Suprapubic skin (tissue), 3 donors: ENCODE measurements at regions not wholly inside any gene's neighbourhood (a gene's known extent, or its start where the extent isn't known, plus 50 kb on each side); places are given as distances from the start of the nearest gene placed in this dataset.

Experiments used
- POLR2A ChIP-seq, 2 donors: fragments of 450-650 bp; IDR thresholded peaks; one replicate each; pipeline ENCODE4 v1.6.1; 2017; ENCODE audit warnings: antibody characterized with exemption in 2 of 2, mild to moderate bottlenecking in 2 of 2, moderate library complexity in 2 of 2
- TF ChIP-seq, protein P1 (sequence below), 2 donors: fragments of 200-600 bp in 1 of 2; fragments of 450-650 bp in 1 of 2; sonication (generic) in 1 of 2; IDR thresholded peaks; one replicate each; pipeline ENCODE4 v1.5.1; 2016 to 2019; ENCODE audit warnings: antibody characterized with exemption in 2 of 2, mild to moderate bottlenecking in 1 of 2, moderate library complexity in 1 of 2

DNA sequence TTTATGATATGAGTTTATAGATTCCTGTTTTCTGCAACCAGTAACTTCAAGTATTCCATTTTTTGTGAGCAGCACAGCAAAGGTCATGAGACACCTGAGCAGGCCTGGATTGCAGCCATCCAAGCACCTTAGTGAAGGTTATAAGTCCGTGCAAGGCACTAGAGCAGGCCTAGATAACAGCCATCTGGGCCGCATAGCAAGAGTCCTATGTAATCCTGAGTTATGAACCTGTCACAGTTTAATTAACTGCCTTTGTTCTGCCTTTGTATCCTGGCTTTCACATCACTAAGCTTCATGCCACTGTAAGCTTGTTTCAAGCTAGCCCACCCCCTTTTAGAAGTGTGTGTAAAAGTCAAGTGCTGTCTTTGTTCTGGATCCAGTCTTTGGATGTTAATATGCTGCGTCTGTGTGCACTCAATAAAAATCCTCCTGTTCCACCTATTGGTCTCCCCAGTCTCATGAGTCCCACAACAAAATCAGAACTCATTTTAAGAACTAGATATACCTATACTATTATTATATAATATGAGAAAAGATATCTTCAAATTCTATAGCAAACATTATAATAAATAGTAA lies 556.2 kb upstream of the CHRM3 start:
- no peak for TF ChIP-seq POLR2A (IDR thresholded peaks at IDR 0.05)
- TF ChIP-seq, protein P1, sequence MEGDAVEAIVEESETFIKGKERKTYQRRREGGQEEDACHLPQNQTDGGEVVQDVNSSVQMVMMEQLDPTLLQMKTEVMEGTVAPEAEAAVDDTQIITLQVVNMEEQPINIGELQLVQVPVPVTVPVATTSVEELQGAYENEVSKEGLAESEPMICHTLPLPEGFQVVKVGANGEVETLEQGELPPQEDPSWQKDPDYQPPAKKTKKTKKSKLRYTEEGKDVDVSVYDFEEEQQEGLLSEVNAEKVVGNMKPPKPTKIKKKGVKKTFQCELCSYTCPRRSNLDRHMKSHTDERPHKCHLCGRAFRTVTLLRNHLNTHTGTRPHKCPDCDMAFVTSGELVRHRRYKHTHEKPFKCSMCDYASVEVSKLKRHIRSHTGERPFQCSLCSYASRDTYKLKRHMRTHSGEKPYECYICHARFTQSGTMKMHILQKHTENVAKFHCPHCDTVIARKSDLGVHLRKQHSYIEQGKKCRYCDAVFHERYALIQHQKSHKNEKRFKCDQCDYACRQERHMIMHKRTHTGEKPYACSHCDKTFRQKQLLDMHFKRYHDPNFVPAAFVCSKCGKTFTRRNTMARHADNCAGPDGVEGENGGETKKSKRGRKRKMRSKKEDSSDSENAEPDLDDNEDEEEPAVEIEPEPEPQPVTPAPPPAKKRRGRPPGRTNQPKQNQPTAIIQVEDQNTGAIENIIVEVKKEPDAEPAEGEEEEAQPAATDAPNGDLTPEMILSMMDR (IDR thresholded peaks at IDR 0.05), result no peak
